ENCODE measurements at regions not wholly inside any gene's neighbourhood (a gene's known extent, or its start where the extent isn't known, plus 50 kb on each side); places are given as distances from the start of the nearest gene placed in this dataset.

- Histone ChIP-seq H3K36me3 (no peaks in the 10 kb centered on the region), H3K4me1 (no peaks in the 10 kb centered on the region), H3K27me3 (peaks cover 28% of the 10 kb centered on the region), H3K27ac (no peak overlapping the region), H3K9me3 (no peaks in the 10 kb centered on the region), H3K4me3 (no peak overlapping the region)
- WGBS, 2 donors (ENCODE audit: low coverage in 1 of 2): 69% methylated on average over 3 to 4 of the region's 7 CpGs
- TF ChIP-seq EP300 (IDR thresholded peaks at IDR 0.05): no peak
- TF ChIP-seq POLR2A (IDR thresholded peaks at IDR 0.05): no peak
- no peak for ATAC-seq
These were observed 154.3 kb upstream of the VSTM2B start for GRCh38 chr19:29371251-29372090.

- Histone ChIP-seq H3K4me1 (no peaks in the 10 kb centered on the region), H3K9me3 (no peaks in the 10 kb centered on the region), H3K27me3 (peaks cover 22% of the 10 kb centered on the region), H3K27ac (no peak overlapping the region), H3K4me3 (no peak overlapping the region), H3K36me3 (no peaks in the 10 kb centered on the region)
- ATAC-seq: no peak
- WGBS, 2 donors (ENCODE audit: low coverage in 1 of 2): no CpG with 5 or more reads among the region's 5 CpGs
- TF ChIP-seq POLR2AphosphoS5 (IDR thresholded peaks at IDR 0.05): no peak
- no peak for TF ChIP-seq POLR2A (IDR thresholded peaks at IDR 0.05)
- no peak for TF ChIP-seq CTCF (IDR thresholded peaks at IDR 0.05)
- TF ChIP-seq EP300 (IDR thresholded peaks at IDR 0.05): no peak
These were observed 153.7 kb upstream of the VSTM2B start for GRCh38 chr19:29372091-29372415.

- WGBS, 2 donors (ENCODE audit: low coverage in 1 of 2): 43 to 57% methylated on average over 1 to 2 of the region's 3 CpGs
- Histone ChIP-seq H3K27ac (no peak overlapping the region), H3K4me3 (no peak overlapping the region), H3K9me3 (no peaks in the 10 kb centered on the region), H3K27me3 (peaks cover 20% of the 10 kb centered on the region), H3K36me3 (no peaks in the 10 kb centered on the region), H3K4me1 (no peaks in the 10 kb centered on the region)
- ATAC-seq: no peak
- TF ChIP-seq POLR2AphosphoS5 (IDR thresholded peaks at IDR 0.05) (no peak), CTCF (IDR thresholded peaks at IDR 0.05) (no peak), POLR2A (IDR thresholded peaks at IDR 0.05) (no peak), EP300 (IDR thresholded peaks at IDR 0.05) (no peak)
These were observed 153.3 kb upstream of the VSTM2B start for GRCh38 chr19:29372461-29372860.

- H3K9me3 ChIP-seq: no peaks in the 10 kb centered on the region
- peaks cover 25% of the 10 kb centered on the region for H3K27me3 ChIP-seq
- H3K36me3 ChIP-seq: no peaks in the 10 kb centered on the region
- H3K4me3 ChIP-seq: no peak overlapping the region
- 69% methylated on average over 9 of the region's 12 CpGs; no CpG with 5 or more reads in 1 of the 2 donors for WGBS, 2 donors (ENCODE audit: low coverage in 1 of 2)
- H3K27ac ChIP-seq: no peak overlapping the region
- ATAC-seq: no peak
- H3K4me1 ChIP-seq: no peaks in the 10 kb centered on the region
- TF ChIP-seq POLR2AphosphoS5 (IDR thresholded peaks at IDR 0.05): no peak
- TF ChIP-seq EP300 (IDR thresholded peaks at IDR 0.05): no peak
- TF ChIP-seq POLR2A (IDR thresholded peaks at IDR 0.05): no peak
- no peak for TF ChIP-seq CTCF (IDR thresholded peaks at IDR 0.05)
These were observed 152.6 kb upstream of the VSTM2B start for GRCh38 chr19:29372921-29373797.

- Histone ChIP-seq H3K4me1 (no peaks in the 10 kb centered on the region), H3K4me3 (no peak overlapping the region), H3K9me3 (no peaks in the 10 kb centered on the region), H3K27me3 (peaks cover 43% of the 10 kb centered on the region), H3K36me3 (no peaks in the 10 kb centered on the region), H3K27ac (no peak overlapping the region)
- TF ChIP-seq POLR2A (IDR thresholded peaks at IDR 0.05) (no peak), POLR2AphosphoS5 (IDR thresholded peaks at IDR 0.05) (no peak), CTCF (IDR thresholded peaks at IDR 0.05) (no peak), EP300 (IDR thresholded peaks at IDR 0.05) (no peak)
- 43 to 75% methylated on average over 10 to 17 of the region's 18 CpGs for WGBS, 2 donors (ENCODE audit: low coverage in 1 of 2)
- ATAC-seq: no peak
These were observed 150.2 kb upstream of the VSTM2B start for GRCh38 chr19:29375429-29376119.
